Spleen (tissue), 7 donors: ENCODE measurements at regions not wholly inside any gene's neighbourhood (a gene's known extent, or its start where the extent isn't known, plus 50 kb on each side); places are given as distances from the start of the nearest gene placed in this dataset.

Experiments
- POLR2AphosphoS5 ChIP-seq, 3 donors: sonication (generic); formaldehyde crosslinking; IDR thresholded peaks; one replicate each; pipeline ENCODE4 v1.5.1; 2017; ENCODE audit warnings: antibody characterized with exemption in 3 of 3
- TF ChIP-seq, protein P1 (sequence below), 11 experiments: fragments of 200-600 bp in 7 of 11; fragments of 450-650 bp in 4 of 11; sonication (generic) in 4 of 11; IDR thresholded peaks in 8 of 11; conservative IDR thresholded peaks in 3 of 11; 1 replicate in 7 of 11; 2 replicates in 4 of 11; pipeline versions ENCODE4 v1.4.0 to v1.8.0; 2016 to 2021; ENCODE audit warnings: antibody characterized with exemption in 11 of 11, inconsistent platforms in 4 of 11, mild to moderate bottlenecking in 1 of 11
- donor health status: DM: no; HTN: no; CAD: no; lungs with moderate emphysema.
- donor health status: DM: no; HTN: no; CAD: no.
- donor health status: DM: no; HTN: no; CAD: no.

DNA sequence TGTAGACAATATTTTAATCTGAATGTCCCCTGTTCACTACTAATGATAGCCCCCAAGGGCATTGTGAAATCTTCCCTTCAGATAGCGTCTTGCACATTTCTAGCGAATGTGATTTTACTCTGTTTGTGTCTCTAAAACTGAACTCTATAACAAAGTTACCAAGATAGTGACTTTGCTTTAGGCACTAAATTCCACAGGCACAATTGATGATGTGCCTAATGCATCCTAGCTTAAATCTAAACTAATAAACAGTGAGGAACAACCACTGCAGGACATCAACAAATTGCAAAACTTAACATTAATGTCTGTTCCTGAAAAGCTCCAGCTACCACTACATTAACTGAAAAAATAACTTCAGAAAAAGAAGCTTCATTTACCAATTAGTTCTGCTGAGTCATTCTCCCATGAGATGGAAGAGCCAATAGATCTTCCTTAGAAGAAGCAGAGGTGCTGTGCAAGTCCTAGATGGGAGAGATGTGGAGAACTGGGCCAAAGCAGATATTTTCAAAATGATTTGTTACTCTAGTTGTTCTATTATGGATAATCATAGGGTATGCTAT lies 1065.0 kb downstream of the EPHA7 start:
- TF ChIP-seq POLR2AphosphoS5 (IDR thresholded peaks at IDR 0.05), result no peak
- TF ChIP-seq, protein P1, sequence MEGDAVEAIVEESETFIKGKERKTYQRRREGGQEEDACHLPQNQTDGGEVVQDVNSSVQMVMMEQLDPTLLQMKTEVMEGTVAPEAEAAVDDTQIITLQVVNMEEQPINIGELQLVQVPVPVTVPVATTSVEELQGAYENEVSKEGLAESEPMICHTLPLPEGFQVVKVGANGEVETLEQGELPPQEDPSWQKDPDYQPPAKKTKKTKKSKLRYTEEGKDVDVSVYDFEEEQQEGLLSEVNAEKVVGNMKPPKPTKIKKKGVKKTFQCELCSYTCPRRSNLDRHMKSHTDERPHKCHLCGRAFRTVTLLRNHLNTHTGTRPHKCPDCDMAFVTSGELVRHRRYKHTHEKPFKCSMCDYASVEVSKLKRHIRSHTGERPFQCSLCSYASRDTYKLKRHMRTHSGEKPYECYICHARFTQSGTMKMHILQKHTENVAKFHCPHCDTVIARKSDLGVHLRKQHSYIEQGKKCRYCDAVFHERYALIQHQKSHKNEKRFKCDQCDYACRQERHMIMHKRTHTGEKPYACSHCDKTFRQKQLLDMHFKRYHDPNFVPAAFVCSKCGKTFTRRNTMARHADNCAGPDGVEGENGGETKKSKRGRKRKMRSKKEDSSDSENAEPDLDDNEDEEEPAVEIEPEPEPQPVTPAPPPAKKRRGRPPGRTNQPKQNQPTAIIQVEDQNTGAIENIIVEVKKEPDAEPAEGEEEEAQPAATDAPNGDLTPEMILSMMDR (IDR thresholded peaks at IDR 0.05 in 8 of 11, conservative IDR thresholded peaks at IDR 0.05 in 3 of 11), result no peak
